Right renal pelvis (tissue), 4 donors: ENCODE measurements at regions not wholly inside any gene's neighbourhood (a gene's known extent, or its start where the extent isn't known, plus 50 kb on each side); places are given as distances from the start of the nearest gene placed in this dataset.
"Not testable (repeated sequence)": the region's sequence is repeated elsewhere in the genome, so short reads cannot be mapped to it uniquely, and the experiment has no call there.

Experiments
- DNase-seq, 4 donors: peaks; one replicate each; pipeline ENCODE4 v3.0.0-alpha.2; 2013; ENCODE audit warnings: low read depth in 4 of 4, low spot score in 3 of 4, missing footprints in 1 of 4

DNA sequence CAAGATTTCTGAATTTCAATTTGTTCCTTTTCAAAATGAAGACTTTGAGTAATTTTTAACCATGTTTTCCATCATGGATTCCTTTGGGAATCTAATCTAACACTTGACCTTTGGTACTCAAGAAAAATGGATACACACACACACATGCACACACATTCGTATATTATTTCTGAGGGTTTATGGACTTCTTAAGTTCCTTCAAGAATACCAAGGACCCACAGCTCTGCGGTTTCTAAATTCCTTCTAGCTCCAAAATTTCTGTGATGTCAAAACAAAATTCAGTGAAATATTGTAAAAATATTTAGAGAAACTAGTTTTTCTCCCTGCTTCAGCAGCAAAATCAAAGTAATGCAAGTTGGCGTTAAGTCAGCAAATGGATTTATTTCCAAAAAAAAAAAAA is 98.3 kb upstream of the FAM13C start:
- DNase-seq = no peak

DNA sequence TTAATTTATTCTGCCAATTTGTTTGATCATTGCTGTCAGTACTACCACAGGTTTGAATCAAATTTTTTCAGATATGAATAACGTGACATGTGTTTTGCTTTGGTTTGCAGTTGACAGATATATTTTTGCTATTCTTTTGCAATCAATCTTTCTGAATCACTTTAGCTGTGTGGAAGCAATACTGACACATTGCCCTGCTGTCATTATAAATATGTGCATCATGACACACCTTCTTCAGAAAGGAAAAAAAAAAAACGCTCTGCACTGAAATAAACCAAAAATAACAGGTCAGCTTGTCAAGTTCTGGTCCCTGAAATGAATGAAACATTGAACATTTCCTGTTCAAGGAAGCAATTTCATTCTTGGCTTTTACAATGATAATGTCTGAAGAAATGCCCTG is 93.8 kb upstream of the FAM13C start:
- no peak for DNase-seq

DNA sequence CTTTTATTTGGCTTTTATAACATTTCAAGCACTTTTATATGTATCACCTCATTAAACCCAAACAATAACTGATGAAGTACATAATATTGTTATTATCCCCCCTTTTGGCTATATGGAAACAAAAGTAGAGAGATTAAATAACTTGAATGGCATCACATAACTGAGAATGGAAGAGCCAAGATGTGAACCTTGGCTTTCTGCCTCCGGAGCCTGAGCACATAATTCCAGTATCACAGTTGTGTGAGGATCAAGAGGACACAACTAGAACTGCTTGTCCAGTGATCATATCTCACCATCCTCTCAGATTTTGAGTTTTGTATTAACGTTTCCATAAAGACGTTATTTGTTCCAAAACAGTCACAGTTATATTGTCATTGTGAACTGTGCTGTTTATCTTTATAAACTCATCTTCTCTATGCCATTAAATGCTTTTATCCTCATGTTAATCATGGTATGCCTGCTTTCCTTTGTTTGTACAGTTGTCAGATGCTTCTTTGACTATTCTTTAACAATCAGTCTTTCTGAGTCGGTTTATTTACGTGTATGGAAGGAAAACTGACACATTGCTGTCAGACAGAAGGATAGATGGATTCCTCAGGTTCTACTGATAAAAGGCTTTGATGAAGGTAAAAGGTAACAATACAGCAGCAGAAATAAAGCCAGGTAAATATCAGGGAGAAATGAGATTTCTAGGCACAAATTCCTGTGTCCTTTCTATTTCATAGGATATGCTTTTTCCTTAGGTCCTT is 92.0 kb upstream of the FAM13C start:
- no peak for DNase-seq

DNA sequence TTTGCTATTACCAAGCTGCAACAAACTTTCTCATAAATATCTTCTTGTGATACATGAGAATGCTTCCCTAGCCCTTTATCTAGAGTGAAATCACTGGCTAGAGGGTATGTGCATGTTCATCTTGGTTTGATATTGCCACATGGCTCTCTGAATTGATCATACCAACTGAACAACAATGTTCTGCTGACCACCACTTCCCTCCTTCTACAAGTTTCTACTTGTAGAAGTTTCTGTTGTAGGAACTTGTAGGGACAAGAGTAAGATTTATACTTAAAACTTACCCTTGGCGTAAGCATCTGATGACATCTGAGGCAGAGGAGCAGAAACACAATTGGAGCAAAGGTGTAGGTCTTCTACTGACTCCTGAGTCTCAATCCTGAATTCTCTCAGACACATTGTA is 86.3 kb upstream of the FAM13C start:
- DNase-seq = no peak

DNA sequence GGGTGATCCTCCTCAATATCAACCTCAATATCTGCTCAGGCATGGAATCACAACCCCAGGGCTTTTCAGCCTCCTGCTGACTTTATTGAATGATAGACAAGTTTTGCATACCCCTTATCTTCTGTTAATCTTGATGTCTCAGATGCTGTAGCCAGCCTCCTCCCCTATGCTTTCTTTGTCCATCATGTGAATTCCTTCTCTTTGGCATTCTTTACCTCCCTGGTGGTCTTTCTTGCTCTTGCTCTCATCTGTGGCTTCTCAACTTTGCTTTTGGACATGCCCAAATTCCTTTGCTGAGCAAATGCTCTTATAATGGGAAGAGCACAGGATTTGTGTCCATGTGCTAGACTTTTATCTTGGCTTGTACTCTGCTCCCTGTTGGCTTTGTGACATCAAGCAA is 73.4 kb upstream of the FAM13C start:
- no peak for DNase-seq

DNA sequence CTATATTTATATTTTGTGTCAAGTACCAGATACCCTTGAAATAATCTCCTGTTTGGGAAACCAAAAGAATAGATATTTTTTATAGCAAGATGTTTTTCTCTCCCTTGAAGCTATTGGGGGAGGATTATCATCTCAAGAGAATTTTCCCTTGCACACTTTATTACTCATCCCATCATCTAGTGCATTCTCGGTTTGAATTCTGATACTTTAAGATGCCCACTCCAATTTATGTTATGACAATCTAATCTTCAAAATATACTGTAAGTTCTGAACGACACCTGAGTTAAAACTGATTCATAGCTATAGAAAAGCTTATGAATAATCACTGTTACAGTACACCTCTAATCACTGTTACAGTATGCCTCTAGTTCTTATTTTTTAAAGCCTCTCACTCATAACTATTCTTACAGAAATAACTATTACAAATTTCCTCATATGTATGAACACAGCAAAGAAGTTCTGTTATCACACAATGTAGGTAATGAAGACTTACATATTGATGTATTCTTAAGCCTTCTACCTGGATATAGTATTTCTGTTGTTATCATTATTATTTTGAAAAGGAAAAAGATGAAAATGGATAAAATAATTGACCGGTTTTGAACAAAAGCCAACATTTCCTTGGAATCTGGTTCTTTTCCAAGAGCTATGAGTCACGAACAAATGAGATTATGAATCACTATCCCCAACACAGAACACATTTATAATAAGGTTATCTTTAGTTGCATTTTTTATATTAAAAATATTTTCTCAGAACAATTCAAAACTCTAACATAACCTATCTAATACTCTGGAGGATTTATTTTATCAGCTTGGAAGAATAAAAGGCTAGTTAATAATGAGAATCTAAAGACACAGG is 72.3 kb upstream of the FAM13C start:
- DNase-seq = no peak

DNA sequence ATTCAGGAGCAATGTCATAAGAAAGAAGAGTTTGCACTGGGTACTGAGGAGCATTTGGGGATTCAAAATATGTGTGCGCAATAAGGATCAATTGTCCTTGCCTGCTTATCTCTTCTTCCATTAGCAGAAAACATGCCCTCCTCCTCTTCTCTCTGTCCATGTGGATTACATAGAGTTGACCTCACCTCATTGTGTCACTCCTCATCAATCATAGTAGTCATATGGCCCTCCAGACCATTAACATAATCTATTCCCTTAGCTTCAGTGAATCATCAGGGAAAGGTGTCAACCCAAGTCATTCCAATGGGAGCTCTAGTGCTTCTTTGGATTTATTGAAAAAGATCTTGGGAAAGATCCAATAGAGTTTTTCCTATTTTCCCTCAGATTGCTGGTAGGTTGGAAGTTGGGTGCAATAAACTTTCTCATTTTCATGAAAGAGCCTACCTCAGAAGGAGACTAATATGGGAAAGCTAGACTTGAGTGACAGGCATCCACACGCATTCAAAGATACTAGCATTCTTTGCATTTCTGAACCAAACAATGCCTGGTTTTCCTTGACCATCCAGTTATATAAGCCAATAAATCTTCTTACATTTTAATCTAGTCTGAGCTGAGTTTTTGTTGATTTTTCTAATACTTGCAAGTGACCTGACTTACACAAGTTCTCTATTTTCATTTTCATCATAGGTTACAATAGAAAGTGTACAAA is 71.5 kb upstream of the FAM13C start:
- no peak for DNase-seq

DNA sequence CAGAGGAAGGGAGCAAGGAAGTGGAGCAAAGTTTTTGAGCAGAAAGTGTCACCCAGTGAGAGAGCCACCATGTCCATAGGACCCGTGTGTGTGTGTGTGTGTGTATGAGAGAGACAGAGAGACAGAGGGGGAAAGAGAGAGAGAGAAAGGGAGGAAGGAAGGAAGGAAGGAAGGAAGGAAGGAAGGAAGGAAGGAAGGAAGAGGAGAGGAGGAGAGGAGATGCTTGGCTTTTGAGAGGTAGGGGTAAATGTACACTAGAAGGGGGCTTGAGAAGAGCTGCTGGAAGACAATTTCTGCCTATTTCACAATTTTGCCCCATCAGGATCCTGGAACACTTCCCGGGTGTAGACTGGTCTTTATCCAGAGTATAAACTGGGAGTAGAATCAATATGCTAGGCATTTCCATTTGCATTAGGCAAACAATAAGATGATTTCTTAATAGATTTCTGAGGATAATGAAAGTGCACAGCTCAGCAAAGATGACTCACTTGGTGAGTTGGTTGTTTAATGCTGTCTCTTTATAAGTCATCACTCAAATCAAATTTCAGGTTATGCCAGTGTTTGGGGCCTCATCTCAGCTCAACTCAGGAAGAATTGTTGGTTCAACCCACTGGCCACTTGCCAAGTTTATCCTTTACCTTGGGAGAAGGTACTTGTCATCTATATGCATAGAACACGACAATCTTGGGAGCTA is 70.0 kb upstream of the FAM13C start:
- no peak for DNase-seq

DNA sequence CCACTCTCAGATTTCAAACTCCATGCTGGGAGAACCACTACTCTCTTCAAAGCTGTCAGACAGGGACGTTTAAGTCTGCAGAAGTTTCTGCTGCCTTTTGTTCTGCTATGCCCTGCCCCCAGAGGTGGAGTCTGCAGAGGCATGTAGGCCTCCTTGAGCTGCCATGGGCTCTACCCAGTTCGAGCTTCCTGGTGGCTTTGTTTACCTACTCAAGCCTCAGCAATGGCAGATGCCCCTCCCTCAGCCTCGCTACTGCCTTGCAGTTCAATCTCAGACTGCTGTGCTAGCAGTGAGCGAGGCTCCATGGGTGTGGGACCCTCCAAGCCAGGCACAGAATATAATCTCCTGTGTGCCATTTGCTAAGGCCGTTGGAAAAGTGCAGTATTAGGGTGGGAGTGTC is 51.4 kb upstream of the FAM13C start:
- not testable (repeated sequence) for DNase-seq
